ENCODE measurements at regions not wholly inside any gene's neighbourhood (a gene's known extent, or its start where the extent isn't known, plus 50 kb on each side); places are given as distances from the start of the nearest gene placed in this dataset.

- FAIRE-seq, result no peak
- H3K4me3 ChIP-seq (ENCODE audit: low read depth in 1 of 3, low read length in 3 of 3), result no peak overlapping the region
- no peaks in the 10 kb centered on the region for H3K4me1 ChIP-seq (ENCODE audit: control insufficient read depth in 3 of 3, insufficient read depth in 2 of 3, low read depth in 1 of 3, low read length in 2 of 3)
- H3K9me3 ChIP-seq (ENCODE audit: control insufficient read depth in 2 of 2, insufficient read depth in 1 of 2, low read depth in 1 of 2, low read length in 1 of 2), result no peaks in the 10 kb centered on the region
- 29 to 60% (median 54%) methylated on average over 4 of the region's 4 CpGs for WGBS, 3 donors
- H3K27ac ChIP-seq (ENCODE audit: low read depth in 1 of 3, low read length in 2 of 3), result no peak overlapping the region
- no peaks in the 10 kb centered on the region for H3K27me3 ChIP-seq (ENCODE audit: control insufficient read depth in 3 of 3, insufficient read depth in 3 of 3, low read length in 3 of 3)
- DNase-seq, result no peak
- H3K36me3 ChIP-seq (ENCODE audit: control insufficient read depth in 3 of 3, insufficient read depth in 2 of 3, low read depth in 1 of 3, low read length in 3 of 3), result no peaks in the 10 kb centered on the region
Measured at GRCh38 chr10:8975535-8975934, 921.0 kb downstream of the GATA3 start.

DNA sequence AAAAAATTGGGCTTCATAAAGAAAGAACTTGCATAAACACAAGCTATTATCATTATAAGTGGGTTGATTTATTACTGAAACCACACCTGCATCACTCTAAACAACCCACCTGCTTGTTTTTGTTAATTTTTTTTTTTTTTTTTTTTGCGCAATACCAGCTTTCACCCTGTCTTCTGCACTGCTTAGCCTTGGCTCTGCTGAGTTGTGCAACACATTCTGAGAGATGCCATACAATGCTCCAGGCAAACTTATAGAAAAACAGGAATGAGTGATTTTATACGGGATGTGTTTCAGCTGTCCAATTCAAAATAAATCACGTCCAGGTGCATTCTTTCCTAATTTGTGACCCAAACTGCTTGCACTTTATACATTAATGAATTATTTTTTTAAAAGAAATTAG, 923.6 kb downstream of the GATA3 start:
- DNase-seq (no peak), FAIRE-seq (no peak)
- no peak overlapping the region for H3K4me3 ChIP-seq (ENCODE audit: low read depth in 1 of 3, low read length in 3 of 3)
- H3K27ac ChIP-seq (ENCODE audit: low read depth in 1 of 3, low read length in 2 of 3), result no peak overlapping the region
- no peaks in the 10 kb centered on the region for H3K27me3 ChIP-seq (ENCODE audit: control insufficient read depth in 3 of 3, insufficient read depth in 3 of 3, low read length in 3 of 3)
- no peaks in the 10 kb centered on the region for H3K9me3 ChIP-seq (ENCODE audit: control insufficient read depth in 2 of 2, insufficient read depth in 1 of 2, low read depth in 1 of 2, low read length in 1 of 2)
- no peaks in the 10 kb centered on the region for H3K36me3 ChIP-seq (ENCODE audit: control insufficient read depth in 3 of 3, insufficient read depth in 2 of 3, low read depth in 1 of 3, low read length in 3 of 3)
- 80 to 92% (median 88%) methylated on average over 3 of the region's 3 CpGs for WGBS, 3 donors
- H3K4me1 ChIP-seq (ENCODE audit: control insufficient read depth in 3 of 3, insufficient read depth in 2 of 3, low read depth in 1 of 3, low read length in 2 of 3), result no peaks in the 10 kb centered on the region

DNA sequence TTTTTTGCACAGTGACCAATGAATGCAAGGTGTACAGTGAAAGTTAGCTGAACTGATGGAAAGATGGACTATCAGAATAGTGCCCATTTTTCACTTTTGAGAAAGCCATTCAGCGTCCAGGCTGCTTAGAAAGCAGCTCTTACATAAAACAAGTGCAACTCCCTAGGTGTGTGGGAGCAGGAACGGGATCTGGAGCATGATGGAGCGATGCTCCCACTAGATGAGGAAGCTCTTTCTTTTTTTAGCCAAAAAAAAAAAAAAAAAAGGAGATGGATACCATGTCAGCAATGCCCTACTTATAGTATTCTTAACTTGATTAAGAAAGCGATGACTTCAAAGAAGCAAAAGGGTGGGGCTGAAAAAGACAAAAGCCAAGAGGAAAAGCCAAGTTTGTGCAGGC, 925.5 kb downstream of the GATA3 start:
- H3K27ac ChIP-seq (ENCODE audit: low read depth in 1 of 3, low read length in 2 of 3), result no peak overlapping the region
- 34 to 80% (median 58%) methylated on average over 4 of the region's 4 CpGs for WGBS, 3 donors
- H3K4me3 ChIP-seq (ENCODE audit: low read depth in 1 of 3, low read length in 3 of 3), result no peak overlapping the region
- no peaks in the 10 kb centered on the region for H3K4me1 ChIP-seq (ENCODE audit: control insufficient read depth in 3 of 3, insufficient read depth in 2 of 3, low read depth in 1 of 3, low read length in 2 of 3)
- no peaks in the 10 kb centered on the region for H3K9me3 ChIP-seq (ENCODE audit: control insufficient read depth in 2 of 2, insufficient read depth in 1 of 2, low read depth in 1 of 2, low read length in 1 of 2)
- H3K36me3 ChIP-seq (ENCODE audit: control insufficient read depth in 3 of 3, insufficient read depth in 2 of 3, low read depth in 1 of 3, low read length in 3 of 3), result no peaks in the 10 kb centered on the region
- H3K27me3 ChIP-seq (ENCODE audit: control insufficient read depth in 3 of 3, insufficient read depth in 3 of 3, low read length in 3 of 3), result no peaks in the 10 kb centered on the region
- FAIRE-seq (no peak), DNase-seq (no peak)

DNA sequence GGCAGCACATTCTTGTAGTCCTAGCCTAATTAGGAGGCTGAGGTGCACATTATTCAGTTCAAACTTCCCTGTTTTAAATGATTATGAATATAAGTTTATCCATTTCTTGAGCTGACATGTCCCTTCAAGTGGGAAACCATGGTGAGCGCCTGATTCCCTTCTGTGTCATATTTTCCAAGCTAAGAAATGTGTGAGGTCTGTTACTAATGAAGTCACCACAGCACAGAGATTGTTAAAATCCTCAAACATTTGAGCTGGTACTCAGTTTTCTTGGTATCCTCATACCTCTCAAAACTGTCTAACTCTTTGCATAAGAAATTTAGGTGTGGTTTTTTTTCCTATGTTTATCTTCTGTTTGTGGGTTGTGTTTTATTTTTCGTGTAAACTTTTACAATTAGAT, 926.8 kb downstream of the GATA3 start:
- H3K27me3 ChIP-seq (ENCODE audit: control insufficient read depth in 3 of 3, insufficient read depth in 3 of 3, low read length in 3 of 3), result no peaks in the 10 kb centered on the region
- no peak overlapping the region for H3K4me3 ChIP-seq (ENCODE audit: low read depth in 1 of 3, low read length in 3 of 3)
- no peak overlapping the region for H3K27ac ChIP-seq (ENCODE audit: low read depth in 1 of 3, low read length in 2 of 3)
- no peaks in the 10 kb centered on the region for H3K36me3 ChIP-seq (ENCODE audit: control insufficient read depth in 3 of 3, insufficient read depth in 2 of 3, low read depth in 1 of 3, low read length in 3 of 3)
- FAIRE-seq (no peak), DNase-seq (no peak)
- 58 to 75% (median 74%) methylated on average over 2 of the region's 2 CpGs for WGBS, 3 donors
- no peaks in the 10 kb centered on the region for H3K9me3 ChIP-seq (ENCODE audit: control insufficient read depth in 2 of 2, insufficient read depth in 1 of 2, low read depth in 1 of 2, low read length in 1 of 2)
- no peaks in the 10 kb centered on the region for H3K4me1 ChIP-seq (ENCODE audit: control insufficient read depth in 3 of 3, insufficient read depth in 2 of 3, low read depth in 1 of 3, low read length in 2 of 3)

GRCh38 chr10:8985651-8986050, 931.2 kb downstream of the GATA3 start:
- FAIRE-seq (no peak), DNase-seq (no peak)
- H3K4me3 ChIP-seq (ENCODE audit: low read depth in 1 of 3, low read length in 3 of 3), result no peak overlapping the region
- 77 to 93% (median 90%) methylated on average over 2 of the region's 2 CpGs for WGBS, 3 donors
- no peak overlapping the region for H3K27ac ChIP-seq (ENCODE audit: low read depth in 1 of 3, low read length in 2 of 3)
- H3K9me3 ChIP-seq (ENCODE audit: control insufficient read depth in 2 of 2, insufficient read depth in 1 of 2, low read depth in 1 of 2, low read length in 1 of 2), result no peaks in the 10 kb centered on the region
- no peaks in the 10 kb centered on the region for H3K27me3 ChIP-seq (ENCODE audit: control insufficient read depth in 3 of 3, insufficient read depth in 3 of 3, low read length in 3 of 3)
- H3K4me1 ChIP-seq (ENCODE audit: control insufficient read depth in 3 of 3, insufficient read depth in 2 of 3, low read depth in 1 of 3, low read length in 2 of 3), result no peaks in the 10 kb centered on the region
- H3K36me3 ChIP-seq (ENCODE audit: control insufficient read depth in 3 of 3, insufficient read depth in 2 of 3, low read depth in 1 of 3, low read length in 3 of 3), result no peaks in the 10 kb centered on the region

DNA sequence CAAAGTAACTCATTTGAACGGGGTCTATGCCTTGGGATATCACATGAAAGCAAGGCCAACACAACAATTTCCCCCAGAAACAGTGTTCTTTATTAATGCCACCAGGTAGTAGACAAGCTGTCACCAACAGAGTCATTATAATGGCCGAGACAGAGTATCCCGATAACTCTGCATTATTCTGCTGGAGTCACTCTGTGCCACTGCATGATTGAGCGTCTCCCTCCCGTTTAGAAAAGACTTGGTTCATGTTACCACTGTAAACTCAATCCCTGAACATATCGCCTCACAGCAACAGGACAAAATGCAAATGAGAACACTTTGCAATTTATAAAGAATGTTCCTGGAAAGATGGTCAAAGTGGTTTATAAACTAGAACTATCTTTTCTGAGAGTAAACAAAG, 932.5 kb downstream of the GATA3 start:
- FAIRE-seq, result no peak
- 76 to 81% (median 79%) methylated on average over 6 of the region's 6 CpGs for WGBS, 3 donors

DNA sequence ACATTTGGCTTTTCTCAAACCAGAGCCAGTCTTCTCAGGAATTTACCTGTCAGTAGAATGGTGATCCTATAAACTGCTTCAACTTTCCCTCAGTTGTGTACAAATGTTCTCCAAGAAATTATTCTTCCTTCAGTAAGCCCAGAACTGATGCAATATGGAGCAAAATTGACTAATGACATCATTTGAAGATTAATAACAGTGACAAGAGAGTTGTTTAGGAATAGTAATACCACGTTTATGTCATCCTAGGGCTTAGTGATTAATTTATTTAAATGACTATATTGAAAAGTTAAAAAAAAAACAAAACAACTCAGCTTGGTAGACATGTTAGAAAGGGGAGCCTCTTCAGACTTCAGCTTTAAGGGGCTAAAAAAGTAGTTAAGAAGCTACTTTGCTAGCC, 933.2 kb downstream of the GATA3 start:
- DNase-seq, result no peak
- Histone ChIP-seq H3K27me3 (ENCODE audit: control insufficient read depth in 3 of 3, insufficient read depth in 3 of 3, low read length in 3 of 3) (no peaks in the 10 kb centered on the region), H3K9me3 (ENCODE audit: control insufficient read depth in 2 of 2, insufficient read depth in 1 of 2, low read depth in 1 of 2, low read length in 1 of 2) (no peaks in the 10 kb centered on the region), H3K4me3 (ENCODE audit: low read depth in 1 of 3, low read length in 3 of 3) (no peak overlapping the region), H3K36me3 (ENCODE audit: control insufficient read depth in 3 of 3, insufficient read depth in 2 of 3, low read depth in 1 of 3, low read length in 3 of 3) (no peaks in the 10 kb centered on the region), H3K4me1 (ENCODE audit: control insufficient read depth in 3 of 3, insufficient read depth in 2 of 3, low read depth in 1 of 3, low read length in 2 of 3) (no peaks in the 10 kb centered on the region), H3K27ac (ENCODE audit: low read depth in 1 of 3, low read length in 2 of 3) (no peak overlapping the region)
- WGBS, 3 donors, result 0 to 20% (median 14%) methylated on average over 1 of the region's 1 CpG
- no peak for FAIRE-seq

More for the DNA sequence above, 932.5 kb downstream of the GATA3 start:
- Histone ChIP-seq H3K36me3 (ENCODE audit: control insufficient read depth in 3 of 3, insufficient read depth in 2 of 3, low read depth in 1 of 3, low read length in 3 of 3) (no peaks in the 10 kb centered on the region), H3K9me3 (ENCODE audit: control insufficient read depth in 2 of 2, insufficient read depth in 1 of 2, low read depth in 1 of 2, low read length in 1 of 2) (no peaks in the 10 kb centered on the region), H3K27me3 (ENCODE audit: control insufficient read depth in 3 of 3, insufficient read depth in 3 of 3, low read length in 3 of 3) (no peaks in the 10 kb centered on the region), H3K4me1 (ENCODE audit: control insufficient read depth in 3 of 3, insufficient read depth in 2 of 3, low read depth in 1 of 3, low read length in 2 of 3) (no peaks in the 10 kb centered on the region), H3K27ac (ENCODE audit: low read depth in 1 of 3, low read length in 2 of 3) (no peak overlapping the region), H3K4me3 (ENCODE audit: low read depth in 1 of 3, low read length in 3 of 3) (no peak overlapping the region)
- DNase-seq, result no peak

DNA sequence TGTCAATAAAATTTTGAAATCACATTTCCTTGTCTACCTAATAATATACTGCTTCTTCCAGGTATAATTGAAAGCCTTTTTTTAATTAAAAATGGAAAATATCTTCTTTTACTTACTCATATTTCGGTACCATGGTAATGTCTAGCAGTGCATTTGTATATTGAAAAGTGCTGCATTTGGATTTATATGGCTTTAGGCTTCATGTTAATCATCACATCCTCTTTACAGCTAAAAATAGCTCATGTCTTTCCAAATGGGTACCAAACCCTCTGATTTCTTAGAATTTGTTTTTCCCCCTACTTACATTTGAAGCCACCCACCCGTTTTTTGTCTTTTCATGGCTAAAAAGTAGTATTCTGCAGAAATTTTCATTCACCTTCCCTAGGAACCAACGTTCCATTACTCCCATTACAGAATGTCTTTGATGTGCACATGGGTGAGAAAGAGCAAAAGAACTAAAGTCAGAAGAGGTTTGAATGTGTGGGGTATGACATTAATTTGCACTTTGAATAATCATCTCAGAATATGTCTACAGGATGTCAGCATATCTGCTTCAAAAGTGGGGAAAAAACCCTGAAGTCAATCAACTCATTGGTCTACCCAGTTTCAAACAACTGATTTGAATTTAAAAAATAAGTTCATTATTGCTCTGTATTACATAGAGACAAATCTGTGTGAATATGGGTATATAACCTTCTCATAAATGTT, 935.9 kb downstream of the GATA3 start:
- Histone ChIP-seq H3K27me3 (ENCODE audit: control insufficient read depth in 3 of 3, insufficient read depth in 3 of 3, low read length in 3 of 3) (no peaks in the 10 kb centered on the region), H3K36me3 (ENCODE audit: control insufficient read depth in 3 of 3, insufficient read depth in 2 of 3, low read depth in 1 of 3, low read length in 3 of 3) (no peaks in the 10 kb centered on the region), H3K9me3 (ENCODE audit: control insufficient read depth in 2 of 2, insufficient read depth in 1 of 2, low read depth in 1 of 2, low read length in 1 of 2) (no peaks in the 10 kb centered on the region), H3K4me1 (ENCODE audit: control insufficient read depth in 3 of 3, insufficient read depth in 2 of 3, low read depth in 1 of 3, low read length in 2 of 3) (no peaks in the 10 kb centered on the region), H3K4me3 (ENCODE audit: low read depth in 1 of 3, low read length in 3 of 3) (no peak overlapping the region), H3K27ac (ENCODE audit: low read depth in 1 of 3, low read length in 2 of 3) (no peak overlapping the region)
- DNase-seq (no peak), FAIRE-seq (no peak)
- 38 to 58% (median 41%) methylated on average over 3 of the region's 3 CpGs for WGBS, 3 donors

GRCh38 chr10:8992009-8992408, 937.5 kb downstream of the GATA3 start:
- DNase-seq (no peak), FAIRE-seq (no peak)
- Histone ChIP-seq H3K36me3 (ENCODE audit: control insufficient read depth in 3 of 3, insufficient read depth in 2 of 3, low read depth in 1 of 3, low read length in 3 of 3) (no peaks in the 10 kb centered on the region), H3K9me3 (ENCODE audit: control insufficient read depth in 2 of 2, insufficient read depth in 1 of 2, low read depth in 1 of 2, low read length in 1 of 2) (no peaks in the 10 kb centered on the region), H3K4me3 (ENCODE audit: low read depth in 1 of 3, low read length in 3 of 3) (no peak overlapping the region), H3K27me3 (ENCODE audit: control insufficient read depth in 3 of 3, insufficient read depth in 3 of 3, low read length in 3 of 3) (no peaks in the 10 kb centered on the region), H3K4me1 (ENCODE audit: control insufficient read depth in 3 of 3, insufficient read depth in 2 of 3, low read depth in 1 of 3, low read length in 2 of 3) (no peaks in the 10 kb centered on the region), H3K27ac (ENCODE audit: low read depth in 1 of 3, low read length in 2 of 3) (no peak overlapping the region)
- 58 to 72% (median 64%) methylated on average over 1 of the region's 1 CpG for WGBS, 3 donors

Data from small intestine (tissue), 7 donors.